Activated CD8-positive, alpha-beta memory T cell treated with anti-CD3 and anti-CD28 coated beads, Interleukin-2, amount 50 U/mL, for 48 hours (primary cell): ENCODE measurements at regions not wholly inside any gene's neighbourhood (a gene's known extent, or its start where the extent isn't known, plus 50 kb on each side); places are given as distances from the start of the nearest gene placed in this dataset.

ENCODE experiments used
- DNase-seq: peaks from one replicate; pipeline ENCODE4 v3.0.0-alpha.2; 2020

DNA sequence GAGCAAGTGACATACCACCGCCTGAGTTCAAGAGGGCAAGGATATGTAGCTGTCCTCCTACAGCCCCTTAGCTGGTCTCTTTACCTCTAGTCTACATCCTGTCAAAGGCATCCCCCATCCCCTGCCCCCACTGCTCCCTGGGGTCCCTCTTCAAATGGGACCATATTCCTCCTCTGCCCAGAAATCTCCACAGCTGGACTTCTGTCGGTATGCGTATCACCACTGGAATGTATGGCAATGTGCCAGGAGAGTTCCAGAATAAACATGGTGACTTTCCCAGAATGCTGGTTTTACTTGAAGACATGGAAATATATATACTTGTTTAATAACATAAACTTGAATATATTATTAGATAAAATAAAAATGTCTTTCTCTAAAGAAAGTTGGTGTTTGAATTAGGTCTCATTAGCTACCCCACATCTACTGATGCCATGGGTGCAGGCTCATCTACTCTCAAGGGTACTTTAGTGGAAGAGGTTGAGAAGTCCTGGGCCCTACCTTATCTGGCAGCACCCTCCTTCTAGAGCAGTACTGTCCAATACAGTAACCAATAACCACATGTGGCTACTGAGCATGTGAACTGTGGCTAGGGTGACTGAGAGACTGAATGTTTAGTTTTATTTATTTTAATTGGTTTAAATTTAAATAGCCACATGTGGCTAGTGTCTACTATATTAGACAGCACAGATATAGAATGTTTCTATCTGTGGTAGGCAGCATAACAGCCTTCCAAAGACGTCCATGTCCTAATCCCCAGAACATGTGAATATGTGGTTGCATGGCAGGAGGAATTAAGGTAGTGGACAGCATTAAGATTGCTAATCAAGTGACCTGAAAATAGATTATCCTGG, 181.7 kb upstream of the SLC30A5 start:
- no peak for DNase-seq

DNA sequence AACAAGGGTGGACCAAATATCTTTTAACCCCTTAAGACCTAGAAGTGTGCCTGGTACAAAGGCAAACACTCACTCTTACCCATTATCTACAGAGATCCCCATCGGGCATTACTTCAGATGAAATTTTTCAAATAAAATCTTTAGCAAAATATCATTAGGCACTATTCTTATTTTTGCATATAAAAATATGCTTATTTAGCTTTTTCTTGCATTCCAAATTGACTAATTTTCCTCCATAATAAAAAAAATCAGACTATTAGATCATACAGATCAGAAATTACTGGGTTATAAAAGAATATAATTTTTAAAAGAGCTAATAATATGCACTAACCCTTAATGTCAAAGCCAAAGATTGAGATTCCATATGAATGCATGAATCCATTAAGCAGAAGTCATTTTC, 178.7 kb upstream of the SLC30A5 start:
- no peak for DNase-seq

DNA sequence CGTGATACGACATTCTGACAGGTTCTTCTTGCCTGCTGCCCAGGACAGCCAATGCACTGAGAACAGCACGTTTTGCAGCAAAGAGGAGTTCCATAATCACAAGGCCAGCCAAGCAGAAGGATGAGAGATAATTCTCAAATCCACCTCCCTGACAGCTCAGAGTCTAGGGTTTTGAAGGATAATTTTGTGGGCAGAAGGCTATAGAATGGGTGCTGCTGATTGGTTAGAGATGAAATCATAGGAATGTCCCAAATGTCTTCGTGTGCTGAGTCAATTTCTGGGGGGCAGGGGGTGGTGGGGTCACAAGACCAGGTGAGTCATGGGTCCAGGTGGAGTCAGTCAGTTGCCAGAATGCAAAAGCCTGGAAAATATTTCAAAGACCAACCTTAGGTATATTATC, 175.5 kb upstream of the SLC30A5 start:
- DNase-seq = no peak

DNA sequence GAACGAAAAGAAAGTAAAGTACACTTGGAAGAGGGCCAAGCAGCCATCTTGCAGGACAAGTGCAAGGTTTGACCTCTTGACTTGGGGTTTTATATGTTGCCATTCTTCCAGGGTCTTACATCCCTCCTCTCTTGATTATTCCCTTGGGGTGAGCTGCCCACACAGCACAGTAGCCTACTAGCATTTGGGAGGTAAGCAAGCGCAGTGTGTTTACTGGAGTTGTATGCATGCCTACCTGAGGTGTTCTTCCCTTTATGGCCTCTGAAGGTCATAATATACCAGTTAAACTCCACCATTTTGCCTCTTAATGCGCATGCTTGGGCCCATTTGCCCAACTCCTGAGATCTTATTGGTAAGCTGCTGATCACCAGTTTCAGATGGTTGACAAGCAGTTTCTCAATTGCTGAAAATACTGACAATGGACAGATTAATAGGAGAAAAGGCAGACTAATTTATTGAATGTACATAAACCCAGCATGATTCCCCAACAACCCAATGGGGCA, 173.8 kb upstream of the SLC30A5 start:
- no peak for DNase-seq

DNA sequence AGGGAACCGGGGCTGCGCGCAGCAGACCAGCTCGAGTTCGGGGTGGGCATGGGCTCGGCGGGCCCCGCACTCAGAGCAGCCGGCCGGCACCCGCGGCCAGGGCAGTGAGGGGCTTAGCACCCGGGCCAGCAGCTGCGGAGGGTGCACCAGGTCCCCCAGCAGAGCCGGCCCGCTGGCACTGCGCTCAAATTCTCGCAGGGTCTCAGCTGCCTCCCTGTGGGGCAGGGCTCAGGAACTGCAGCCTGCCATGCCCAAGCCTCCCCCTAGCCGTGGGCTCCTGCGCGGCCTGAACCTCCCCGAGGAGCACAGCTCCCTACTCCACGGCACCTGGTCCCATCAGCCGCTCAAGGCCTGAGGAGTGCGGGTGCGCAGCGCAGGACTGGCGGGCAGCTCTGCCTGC, 172.9 kb upstream of the SLC30A5 start:
- DNase-seq = no peak

DNA sequence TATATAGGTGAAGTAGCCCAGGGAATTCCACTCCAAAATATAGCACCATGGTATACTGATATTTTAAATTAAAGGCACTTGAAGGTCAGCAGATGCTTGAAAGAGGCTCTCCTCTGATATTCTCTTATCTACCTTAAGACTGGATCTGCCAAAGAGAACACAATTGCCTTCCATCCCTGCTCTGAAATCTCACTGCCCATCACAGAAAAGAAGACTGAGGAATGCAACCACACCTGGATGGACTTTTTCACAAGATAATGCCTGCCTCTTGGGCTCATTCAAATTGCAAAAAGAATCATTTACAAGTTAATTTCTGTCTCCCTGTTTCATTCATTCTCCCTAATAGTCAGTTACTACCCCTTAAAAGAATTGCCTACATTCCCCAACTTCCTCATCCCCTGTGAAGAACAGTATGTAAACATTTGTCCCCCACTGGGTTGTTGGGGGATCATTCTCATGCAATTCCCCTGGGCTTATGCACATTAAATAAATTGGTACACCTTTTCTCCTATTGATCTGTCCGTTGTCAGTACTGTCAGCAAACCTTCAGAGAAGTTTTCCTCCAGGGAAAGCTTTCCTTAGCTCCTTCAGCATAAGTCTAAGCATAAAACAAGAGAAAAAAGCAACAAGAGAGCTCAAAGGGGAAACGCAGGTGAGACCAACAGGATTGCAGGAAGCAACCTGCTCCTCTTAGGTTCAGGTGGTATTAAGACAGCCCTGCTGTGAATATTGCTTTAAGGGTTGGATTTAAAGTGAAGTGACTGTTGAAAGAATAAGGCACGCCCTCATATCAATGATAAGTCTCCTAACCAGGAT, 171.4 kb upstream of the SLC30A5 start:
- no peak for DNase-seq

DNA sequence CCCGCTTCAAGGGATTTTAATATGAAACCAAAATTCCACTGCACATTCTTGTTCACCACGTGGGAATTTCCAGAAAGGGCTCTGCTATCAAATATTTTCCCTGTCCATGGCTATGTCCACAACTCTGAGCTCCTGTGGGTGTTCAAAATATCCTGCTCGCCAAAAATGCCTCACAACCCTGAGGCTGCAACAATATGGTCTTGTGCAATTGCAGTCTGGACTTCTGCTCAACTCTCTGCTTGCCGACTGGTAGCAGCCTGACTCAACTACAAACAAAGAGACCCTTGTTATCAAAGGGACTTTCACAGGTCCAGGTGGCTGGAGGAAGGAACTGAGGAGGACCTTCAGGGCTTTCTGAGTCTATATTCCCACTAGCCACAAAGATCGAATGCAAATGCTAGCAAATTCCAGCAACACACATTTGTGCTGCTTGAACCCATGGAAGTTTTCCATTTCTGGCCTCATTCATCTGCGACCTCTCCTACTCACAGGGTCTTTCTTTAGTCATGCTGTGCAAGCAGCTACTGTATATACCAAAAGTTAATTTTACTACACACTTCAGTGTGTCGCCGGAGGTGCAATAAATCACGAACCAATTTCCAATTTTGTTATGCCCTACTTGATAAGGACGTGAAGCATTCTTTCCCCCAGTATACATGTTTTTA, 169.2 kb upstream of the SLC30A5 start:
- DNase-seq = no peak

DNA sequence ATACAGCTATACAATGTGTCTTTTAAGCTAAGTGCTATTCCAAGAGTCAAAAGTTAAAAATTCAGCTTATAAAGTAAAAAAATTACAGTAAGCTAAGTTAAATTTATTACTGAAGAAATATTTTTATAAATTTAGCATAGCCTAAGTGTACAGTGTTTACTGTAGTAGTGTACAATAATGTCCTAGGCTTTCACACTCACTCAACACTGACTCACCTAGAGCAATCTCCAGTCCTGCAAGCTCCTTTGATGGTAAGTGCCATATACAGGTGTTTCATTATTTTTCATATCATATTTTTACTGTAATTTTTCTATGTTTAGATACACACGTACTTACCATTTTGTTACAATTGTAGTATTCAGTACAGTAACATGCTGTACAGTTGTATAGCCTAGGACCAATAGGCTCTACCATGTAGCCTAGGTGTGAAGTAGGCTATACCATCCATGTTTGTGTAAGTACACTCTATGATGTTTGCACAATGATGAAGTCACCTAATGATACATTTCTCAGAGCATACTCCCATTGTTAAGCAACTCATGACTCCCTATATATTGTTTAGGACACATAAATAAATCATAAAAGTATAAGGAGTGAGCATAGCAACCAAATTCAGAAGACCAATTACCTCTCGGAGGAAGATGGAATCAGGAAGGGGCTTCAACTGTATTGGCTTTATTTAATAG, 165.1 kb upstream of the SLC30A5 start:
- no peak for DNase-seq

DNA sequence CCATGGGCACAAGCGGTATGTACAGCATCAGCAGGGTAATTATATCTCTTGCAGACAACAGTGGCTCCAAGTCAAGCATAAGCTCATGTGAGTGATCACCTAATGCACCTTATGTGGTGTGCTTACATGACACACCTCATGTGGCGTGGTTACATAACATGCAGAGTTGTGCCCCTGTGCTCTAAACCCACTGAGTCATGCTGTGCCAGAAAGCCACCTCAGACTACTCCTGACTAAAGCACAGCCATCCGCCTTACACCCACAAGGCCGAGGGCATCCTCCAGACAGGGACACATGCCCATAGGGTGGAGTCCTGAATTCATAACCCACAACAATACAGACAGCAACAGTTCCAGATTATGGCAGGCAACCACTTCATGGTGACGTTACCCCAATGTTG, 163.7 kb upstream of the SLC30A5 start:
- no peak for DNase-seq

DNA sequence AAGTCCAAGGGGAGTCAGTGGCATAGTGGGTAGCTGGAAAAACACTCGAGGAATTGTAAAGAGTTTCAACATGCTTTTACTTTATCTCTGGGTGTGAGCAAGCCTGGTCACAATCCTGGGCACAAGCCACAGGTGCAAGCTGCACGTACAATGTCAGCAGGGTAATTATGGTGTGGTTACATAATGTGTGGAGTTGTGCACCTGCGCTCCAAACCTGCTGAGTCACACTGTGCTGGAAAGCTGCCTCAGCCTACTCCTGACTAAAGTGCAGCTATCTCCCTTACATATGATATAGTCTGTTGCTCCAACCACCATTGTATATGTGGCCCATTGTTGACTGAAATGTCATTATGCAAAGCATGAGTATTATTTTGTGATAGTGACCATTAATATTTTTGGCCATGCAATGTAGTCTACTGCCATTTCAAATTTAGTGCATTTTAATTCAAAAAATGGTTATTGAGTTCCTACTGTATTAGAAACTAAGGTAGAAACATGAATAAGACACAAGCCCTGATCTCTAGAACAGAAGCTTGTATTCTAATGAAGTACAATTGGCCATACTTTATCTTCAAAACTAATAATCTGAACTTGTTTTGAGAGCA, 160.9 kb upstream of the SLC30A5 start:
- DNase-seq = no peak

DNA sequence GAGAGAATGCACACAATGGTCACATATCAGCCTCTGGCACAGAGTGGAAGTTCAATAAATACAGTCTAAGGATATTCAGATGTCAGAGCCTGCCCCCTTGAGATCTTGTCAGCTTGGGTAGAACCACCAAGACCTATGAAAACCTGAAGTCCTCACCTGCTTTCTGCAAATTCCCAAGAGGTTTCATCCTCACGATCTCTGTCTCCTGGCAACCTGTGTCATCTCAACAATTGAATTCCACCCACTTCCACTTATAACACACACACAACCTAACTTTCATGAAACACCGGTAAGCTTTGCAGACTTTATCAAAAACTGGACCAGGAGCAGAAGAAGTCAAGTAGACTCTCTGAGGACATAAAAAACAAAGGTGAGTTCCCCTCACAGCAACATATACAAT, 151.6 kb upstream of the SLC30A5 start:
- DNase-seq = no peak

DNA sequence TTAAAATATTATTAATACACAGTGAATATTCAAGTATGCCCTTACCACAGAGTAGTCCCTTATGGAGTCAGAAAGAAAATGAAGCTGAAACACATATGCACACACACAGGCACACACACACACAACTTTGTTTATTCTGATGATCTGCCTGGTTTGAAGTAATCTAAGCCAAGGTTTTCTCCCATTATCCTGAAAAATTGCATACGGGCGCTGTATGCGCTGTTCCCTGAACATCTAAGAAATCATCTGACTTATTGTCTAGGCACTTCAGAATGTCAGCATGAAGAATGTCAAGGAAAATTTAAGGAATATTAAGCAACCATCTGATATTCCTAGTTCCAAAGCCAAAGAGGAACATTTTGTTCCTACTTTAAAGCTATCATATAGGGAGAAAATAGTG, 147.1 kb upstream of the SLC30A5 start:
- DNase-seq = no peak

DNA sequence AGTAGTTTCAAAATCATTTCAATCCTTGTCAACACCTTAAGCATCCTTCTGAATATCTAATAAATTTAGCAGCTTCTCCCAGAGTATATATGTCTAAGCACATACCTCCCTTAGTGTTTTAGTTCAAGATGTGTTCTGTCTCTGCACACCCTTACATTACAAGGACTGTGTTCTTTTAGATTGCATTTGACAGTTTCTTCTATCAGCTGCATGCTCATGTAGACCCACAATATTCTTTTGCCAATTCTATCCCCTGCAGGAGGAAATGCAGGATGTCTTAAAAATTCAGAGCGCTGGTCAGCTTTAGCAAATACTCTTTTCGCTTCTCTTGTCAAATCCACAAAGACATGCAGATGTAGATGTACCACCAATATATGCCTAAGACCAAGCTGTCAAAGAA, 145.8 kb upstream of the SLC30A5 start:
- DNase-seq = no peak

DNA sequence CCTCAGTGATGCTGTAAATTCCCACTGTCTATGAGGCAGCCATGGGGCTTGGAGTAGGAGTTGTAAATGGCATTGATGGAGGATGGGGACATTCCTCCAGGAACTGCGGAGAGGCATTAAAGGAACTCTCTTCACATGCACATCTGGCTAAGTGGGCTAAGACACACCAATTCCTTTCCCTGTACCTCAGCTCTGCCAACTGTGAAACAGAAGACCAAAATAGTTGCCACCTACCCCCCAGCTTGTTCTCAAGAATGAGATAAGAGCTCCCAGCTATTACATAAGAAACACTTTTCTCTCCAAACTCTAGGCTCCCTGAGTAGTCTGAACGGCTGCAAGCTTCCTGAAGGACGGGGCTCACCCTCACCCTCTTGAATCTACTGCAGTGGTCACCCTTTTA, 144.6 kb upstream of the SLC30A5 start:
- DNase-seq = no peak

DNA sequence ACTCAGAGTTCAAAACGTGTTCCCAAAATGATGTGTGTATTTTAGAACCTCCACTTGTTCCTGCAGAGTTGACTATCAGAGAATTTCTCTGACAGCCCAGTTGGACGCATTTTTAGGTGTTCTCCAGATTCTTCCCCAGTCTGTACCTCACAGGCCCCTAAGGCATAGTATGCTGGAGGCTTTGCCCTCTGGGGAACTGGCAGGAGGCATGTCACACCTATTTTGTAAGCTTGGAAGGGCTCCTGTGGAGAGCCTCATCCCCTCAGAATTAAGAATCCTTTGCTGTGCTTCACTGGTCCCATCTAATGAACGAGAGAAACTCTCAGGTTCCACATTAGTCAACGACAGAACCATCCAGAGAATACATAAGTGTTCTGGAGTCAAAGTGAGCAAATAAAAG, 144.1 kb upstream of the SLC30A5 start:
- no peak for DNase-seq

DNA sequence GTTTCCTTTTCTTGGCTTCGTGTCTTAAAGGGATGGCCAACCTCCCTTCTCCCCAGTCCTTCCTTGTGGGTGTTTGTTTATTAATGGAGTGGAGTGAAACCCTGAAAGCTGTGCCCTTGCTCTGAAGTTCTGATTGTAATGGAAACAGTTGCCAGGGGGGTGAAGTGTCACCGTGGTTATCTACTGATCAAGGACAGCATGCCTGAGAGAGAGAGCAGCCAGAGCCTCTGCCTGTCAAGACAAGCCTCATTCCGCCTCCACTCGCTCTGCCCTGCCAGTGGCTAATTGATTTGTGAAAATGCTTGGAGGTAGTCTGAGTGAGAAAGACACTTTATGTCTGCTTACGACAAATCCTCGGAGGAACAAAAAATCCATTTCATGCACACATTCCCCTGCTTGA, 143.7 kb upstream of the SLC30A5 start:
- no peak for DNase-seq

DNA sequence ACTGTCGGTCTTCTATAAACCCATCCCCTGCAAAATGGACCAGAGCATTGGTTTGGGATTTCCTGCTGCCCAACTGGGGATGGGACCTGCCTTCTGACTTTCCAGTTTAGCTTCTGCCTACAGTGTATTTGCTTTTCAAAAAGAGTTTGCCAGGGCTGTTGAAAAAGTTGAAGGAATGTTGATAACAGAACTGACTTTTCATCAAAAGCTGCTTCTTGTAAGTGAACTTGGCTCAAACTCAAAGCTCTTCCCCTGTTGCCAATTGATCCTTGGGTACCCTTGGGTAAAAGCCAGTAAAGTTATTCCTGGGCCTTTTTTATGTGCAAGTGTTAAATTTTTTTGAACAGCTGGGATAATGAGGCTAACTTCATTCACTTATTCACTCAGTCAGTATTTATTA, 142.9 kb upstream of the SLC30A5 start:
- DNase-seq = no peak

DNA sequence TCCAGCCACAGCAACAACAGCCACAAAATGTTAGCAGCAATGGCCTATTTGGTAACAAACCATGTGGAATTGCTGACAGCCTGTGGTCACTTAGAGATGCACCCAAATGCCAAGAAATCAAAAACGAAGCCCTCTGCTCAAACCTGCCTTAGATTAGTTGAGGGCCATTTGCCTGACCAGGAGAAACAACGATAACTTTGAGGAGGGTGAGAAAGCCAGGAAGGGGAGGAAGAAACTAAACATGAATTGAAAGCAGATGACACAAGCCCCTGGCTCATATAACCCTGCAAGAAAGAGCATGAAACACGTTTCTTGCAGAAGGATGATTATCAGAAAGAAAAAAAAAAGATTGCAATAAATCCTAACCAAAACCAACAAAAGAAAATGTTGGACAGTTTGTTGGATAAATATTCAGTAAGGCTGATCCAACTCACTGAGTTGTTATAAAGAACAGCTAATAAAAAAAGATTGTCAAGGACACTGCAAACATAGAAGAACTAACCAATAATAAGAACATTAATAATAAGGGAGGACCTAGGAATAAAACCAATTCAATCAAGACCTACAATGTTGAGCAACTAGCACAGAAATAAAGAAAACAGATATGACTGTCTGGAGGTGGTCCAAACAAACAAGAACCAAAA, 140.5 kb upstream of the SLC30A5 start:
- DNase-seq = no peak

DNA sequence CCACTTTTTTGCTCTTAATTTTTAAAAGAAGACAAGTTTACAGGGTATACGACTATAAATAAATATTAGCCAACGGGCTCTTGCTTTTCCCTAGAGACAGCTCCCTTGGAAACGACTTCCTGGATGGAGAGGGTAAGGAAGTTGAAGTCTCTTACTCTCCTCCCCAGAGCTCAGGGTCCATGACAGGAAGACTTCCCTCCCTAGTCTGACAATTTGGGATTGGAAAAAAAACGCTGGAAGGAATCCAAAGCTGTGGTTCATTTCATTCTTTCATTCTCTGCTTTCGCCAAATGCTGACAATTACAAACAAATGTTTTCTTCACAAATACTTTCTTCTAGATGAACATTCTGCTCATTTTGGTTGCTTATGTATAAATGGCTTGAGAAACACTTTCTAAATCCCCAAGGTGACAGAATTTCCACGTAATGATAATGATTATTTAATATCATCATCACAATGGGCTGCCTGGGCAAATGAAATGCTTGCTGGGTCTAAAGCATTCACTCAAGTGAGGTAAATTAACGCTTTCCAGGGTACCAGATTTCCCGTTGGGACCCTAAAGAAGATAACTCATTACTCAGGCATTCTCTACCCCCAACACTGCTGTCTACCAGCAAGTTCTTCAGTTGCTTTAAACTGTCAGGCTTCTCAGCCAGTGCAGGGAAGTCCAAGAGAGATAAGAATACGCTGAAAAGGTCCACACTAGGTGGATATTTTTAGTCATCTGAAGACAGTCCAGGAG, 139.8 kb upstream of the SLC30A5 start:
- no peak for DNase-seq

DNA sequence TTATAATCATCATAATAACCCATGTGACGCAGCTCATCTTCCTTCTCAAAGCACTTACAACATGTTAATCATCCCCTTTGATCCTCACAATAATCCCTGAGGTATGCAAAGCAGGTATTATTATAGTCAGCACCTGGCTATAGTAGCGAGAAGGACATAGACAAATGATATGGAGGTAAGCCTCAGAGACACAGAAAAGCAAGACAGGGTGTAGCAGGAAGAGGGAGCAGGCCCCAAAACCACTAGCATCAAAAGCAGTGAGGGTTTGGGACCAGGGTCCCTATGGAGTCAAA, 139.2 kb upstream of the SLC30A5 start:
- DNase-seq = no peak

DNA sequence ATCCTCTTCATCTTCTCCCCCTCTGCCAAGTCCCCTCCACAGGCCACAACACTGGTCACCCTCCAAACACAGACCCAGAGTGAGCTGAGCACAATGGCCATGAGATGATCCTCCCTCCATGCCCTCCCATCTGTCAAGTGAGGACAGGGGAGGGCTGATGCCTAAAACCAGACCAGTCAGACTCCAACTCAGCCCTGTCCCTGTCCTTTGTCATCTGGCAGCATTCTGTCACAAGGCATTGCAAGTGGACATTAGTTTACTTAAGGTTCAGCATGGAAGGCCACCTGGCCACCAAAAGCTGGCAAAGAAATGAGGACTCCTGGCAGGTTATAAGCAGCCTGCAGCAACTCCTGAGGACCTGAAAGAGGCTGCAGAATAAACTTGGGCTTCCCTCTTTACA, 136.2 kb upstream of the SLC30A5 start:
- no peak for DNase-seq

DNA sequence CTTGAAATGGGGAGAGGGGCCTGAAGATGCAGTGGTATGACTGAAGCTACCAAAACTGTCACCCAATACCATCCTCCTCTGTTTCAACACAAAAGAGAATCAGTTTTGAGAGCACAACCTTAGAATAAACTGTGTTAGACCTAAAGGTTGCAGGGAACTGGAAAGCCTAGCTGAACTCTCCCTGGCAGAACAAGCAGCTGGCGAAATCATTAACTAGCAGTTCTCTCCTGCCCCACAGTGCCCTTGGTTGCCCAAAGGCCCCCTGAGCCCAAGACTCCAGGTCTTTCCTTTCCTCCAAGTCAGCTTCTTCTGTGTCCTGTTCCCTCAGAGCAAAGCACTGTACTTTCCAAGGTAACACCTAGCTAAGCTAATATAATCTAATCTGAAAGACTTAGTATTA, 135.4 kb upstream of the SLC30A5 start:
- no peak for DNase-seq
